ENCODE measurements at regions not wholly inside any gene's neighbourhood (a gene's known extent, or its start where the extent isn't known, plus 50 kb on each side); places are given as distances from the start of the nearest gene placed in this dataset.
"Not testable (repeated sequence)": the region's sequence is repeated elsewhere in the genome, so short reads cannot be mapped to it uniquely, and the experiment has no call there.

DNA sequence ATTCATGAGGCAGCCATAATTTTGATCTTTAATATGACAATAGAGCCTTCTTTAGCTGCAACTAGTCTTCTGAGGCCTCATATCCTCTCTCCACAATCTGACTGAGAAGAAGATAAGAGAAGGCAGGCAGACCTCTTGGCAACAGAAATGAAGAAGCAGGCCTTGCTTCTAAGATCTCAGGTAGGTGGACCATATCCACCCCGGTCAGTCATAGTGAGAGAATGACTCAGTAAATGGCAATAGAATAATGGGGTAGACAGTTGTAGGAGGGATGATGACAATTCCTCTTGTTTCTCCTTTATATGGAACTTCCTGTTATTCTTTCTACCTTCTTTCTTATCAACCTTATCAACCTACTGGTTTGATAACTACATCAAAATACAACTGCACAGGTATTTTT, 246.7 kb upstream of the G2E3 start:
- no peak for DNase-seq (ENCODE audit: low read depth)

DNA sequence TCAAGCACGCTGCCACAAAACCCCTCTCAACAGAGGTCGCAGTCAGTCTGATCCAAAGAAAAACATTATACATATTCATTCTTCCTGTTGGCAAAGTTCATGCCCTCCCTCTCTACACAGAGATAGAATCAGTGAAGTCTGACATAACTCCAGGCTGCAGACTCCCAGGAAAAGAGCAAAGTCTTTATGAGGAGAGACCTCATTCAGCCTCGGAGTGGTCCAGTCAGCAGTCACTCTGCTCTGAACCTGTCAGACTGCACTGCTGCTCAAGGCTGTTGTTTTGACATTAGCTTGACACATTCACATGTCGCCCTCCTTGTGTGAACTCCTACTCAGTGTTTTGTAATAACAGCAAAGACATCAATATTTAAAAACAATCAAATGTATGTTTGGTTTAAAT, 241.2 kb upstream of the G2E3 start:
- DNase-seq (ENCODE audit: low read depth): no peak

- no peak for DNase-seq (ENCODE audit: low read depth)
These were observed 236.1 kb upstream of the G2E3 start for GRCh38 chr14:30322819-30323218.

GRCh38 chr14:30330033-30330432, 228.9 kb upstream of the G2E3 start:
- no peak for DNase-seq (ENCODE audit: low read depth)

GRCh38 chr14:30330445-30330844, 228.5 kb upstream of the G2E3 start:
- no peak for DNase-seq (ENCODE audit: low read depth)

- no peak for DNase-seq (ENCODE audit: low read depth)
These were observed 227.9 kb upstream of the G2E3 start for GRCh38 chr14:30331030-30331429.

- no peak for DNase-seq (ENCODE audit: low read depth)
These were observed 226.6 kb upstream of the G2E3 start for GRCh38 chr14:30332374-30332773.

DNA sequence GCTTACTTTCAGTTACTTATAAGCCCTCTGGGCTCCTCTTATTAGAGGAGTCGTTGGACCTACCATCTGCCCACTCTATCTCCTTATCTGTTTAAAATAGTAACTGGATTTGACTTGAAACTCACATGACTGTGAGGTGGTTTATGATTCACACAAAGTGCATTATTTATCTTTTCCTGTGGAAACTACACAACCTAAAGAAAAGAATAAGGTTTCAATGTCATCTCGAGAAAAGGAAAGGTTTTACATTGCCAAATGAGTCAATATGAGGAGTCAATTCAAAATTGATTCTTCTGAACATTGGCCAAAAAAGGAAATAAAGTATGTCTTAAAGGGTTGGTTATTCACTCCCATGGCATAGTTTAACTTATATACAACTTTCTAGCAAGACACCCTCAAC, 225.0 kb upstream of the G2E3 start:
- no peak for DNase-seq (ENCODE audit: low read depth)

DNA sequence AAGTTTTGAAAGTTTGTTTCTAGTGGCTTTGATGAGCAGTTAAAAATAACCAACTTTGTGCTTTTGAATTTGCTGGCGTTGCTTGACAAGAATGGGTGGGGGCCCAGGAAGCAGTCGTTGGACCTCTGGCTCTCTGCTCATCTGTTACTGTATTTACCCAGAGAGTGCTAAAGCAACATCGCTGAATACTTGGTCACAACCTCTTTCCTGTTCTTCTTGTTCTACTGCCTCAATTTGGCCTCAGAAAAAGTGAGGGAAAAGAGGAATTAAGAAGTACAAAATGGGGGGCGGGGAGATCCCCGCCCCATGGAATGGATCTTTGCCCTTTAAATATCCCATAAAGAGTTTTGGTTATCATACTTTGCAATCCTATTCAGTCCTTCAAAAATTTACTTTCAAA, 221.5 kb upstream of the G2E3 start:
- no peak for DNase-seq (ENCODE audit: low read depth)

DNA sequence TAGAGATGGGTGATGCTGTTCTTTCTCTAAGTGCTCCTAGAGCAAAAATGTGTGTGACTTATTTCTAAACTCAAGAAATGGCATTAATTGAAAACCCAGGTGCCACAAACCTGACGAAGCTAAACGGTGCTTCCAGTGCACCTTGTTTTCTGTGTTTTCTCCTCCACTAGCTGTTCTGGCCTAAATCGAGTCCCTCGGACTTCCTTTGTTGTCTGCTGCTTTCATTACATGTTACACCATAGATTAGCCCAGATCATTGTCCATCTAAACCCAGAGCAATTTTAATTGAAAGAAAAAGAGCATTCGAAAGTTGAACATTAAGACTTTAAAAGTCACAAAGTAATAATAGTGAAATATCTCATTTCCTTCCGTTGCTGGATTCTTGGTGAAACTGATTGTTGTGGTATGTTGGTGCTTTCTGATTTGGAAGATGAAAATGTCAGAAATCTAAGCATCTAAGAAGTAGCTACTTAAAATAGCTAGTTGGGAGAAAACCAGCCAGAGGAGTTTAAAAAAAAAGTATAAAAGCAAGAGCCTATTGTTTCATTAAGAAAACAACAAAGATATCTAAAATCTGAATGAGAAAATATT, 219.6 kb upstream of the G2E3 start:
- DNase-seq (ENCODE audit: low read depth): no peak

GRCh38 chr14:30340495-30340894, 218.5 kb upstream of the G2E3 start:
- no peak for DNase-seq (ENCODE audit: low read depth)

DNA sequence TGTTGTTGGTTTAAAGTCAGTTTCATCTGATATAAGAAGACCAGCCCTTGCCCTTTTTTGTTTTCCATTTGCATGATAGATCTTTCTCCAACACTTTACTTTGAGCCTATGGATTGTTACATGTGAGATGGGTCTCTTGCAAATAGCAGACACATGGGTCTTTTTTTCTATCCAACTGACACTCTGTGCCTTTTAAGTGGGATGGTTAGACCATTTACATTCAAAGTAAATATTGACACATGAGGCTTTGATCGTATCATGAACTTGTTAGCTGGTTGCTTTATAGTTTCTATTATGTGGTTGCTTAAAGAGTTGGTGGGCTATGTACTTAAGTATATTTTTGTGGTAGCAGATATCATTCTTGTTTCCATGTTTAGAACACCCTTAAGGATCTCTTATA, 213.4 kb upstream of the G2E3 start:
- no peak for DNase-seq (ENCODE audit: low read depth)

DNA sequence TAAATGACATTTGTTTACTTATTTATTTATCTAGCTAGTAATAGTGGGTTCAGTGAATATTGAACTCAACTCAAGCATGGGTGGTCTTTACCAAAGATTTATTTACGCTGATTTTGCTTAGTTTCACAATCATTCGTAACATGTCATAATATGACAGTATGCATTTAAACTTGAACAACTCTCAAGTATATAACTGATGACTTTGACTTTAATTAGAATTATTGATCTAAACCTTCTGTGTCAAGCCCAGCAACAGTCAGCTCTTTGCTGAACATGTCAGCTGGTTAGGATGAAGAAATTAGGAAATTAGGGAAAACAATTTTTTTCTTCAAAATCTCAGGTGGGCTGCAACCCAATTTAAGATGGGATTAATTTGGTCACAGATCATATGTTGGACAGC, 210.5 kb upstream of the G2E3 start:
- DNase-seq (ENCODE audit: low read depth): no peak

GRCh38 chr14:30349520-30349919, 209.4 kb upstream of the G2E3 start:
- no peak for DNase-seq (ENCODE audit: low read depth)

GRCh38 chr14:30354439-30354838, 204.5 kb upstream of the G2E3 start:
- no peak for DNase-seq (ENCODE audit: low read depth)

GRCh38 chr14:30355431-30355913, 203.5 kb upstream of the G2E3 start:
- no peak for DNase-seq (ENCODE audit: low read depth)

DNA sequence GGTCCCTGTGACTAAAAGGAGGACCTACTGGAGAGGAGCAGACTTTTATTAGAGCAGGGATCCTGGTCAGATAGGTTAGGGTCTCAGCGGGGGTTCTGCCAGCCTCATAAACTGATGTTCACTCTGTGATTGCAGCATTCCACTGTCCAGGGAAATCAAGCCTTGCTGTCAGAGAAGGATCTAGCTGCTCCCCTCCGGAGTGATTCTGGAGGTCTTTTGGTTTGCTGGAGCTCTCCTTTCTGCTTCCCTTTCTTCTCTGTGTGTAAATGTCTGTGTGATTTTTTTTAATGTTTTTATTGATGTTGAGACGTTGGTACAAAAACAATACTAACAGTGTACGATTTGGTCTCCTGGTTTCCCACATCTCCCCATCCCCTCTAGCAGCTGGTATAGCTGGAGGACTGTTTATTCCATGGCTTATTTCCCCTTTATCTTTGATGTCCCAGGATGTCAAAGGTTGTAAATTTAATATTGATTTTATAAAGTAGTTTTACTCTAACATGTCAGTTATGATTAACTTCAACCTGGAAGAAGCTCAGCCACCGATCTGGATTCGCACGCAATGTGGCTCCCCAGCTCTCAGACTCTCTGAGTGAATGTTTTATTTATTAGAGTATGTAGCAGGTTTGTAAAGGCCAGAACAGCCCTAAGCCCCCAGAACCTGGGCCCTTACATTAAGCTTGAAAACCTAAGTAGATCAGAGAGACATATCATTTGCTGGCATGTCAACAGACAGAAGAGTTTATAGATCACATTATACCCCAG, 202.3 kb upstream of the G2E3 start:
- no peak for DNase-seq (ENCODE audit: low read depth)

- DNase-seq (ENCODE audit: low read depth): no peak
These were observed 201.2 kb upstream of the G2E3 start for GRCh38 chr14:30357791-30358190.

DNA sequence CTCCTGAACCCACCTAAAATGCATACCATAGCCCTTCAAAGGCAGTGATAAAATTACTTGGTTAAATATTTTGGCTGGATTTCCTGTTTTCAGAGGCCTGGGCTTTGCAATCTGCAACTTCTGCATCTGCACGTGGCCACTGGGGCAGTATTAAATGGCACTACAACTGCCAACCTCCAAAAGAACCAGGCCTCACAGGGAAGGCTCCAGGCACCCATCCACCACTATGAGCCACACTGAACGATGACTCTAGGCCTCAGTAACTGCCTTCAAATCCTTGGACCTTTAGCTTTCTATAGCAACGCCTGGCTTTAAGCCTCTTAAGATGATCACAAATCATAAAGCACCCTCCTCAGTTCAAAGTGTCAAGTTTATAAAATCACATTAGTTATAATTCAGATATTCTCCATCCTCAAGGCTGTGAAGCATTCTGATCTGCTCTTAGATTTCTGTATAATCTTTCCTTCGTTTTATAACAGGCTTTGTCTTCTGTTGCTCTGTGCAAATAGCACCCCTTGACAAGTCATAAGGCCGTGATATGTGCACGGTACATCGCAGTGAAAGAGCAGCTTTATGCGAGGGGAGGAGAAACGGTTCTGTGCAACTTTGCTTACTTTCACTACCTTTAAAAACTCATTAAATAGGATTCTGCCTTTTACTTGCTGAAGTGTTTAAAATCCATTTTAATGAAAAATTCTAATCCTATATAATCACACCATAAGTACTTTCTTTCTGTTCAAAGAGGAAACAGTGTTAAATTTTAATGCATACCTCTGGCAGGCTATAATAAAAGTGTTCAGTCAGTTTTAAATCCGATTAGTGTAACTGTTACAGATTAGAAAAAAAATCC, 196.4 kb upstream of the G2E3 start:
- no peak for DNase-seq (ENCODE audit: low read depth)

GRCh38 chr14:30363219-30363880, 195.6 kb upstream of the G2E3 start:
- not testable (repeated sequence) for DNase-seq (ENCODE audit: low read depth)

DNA sequence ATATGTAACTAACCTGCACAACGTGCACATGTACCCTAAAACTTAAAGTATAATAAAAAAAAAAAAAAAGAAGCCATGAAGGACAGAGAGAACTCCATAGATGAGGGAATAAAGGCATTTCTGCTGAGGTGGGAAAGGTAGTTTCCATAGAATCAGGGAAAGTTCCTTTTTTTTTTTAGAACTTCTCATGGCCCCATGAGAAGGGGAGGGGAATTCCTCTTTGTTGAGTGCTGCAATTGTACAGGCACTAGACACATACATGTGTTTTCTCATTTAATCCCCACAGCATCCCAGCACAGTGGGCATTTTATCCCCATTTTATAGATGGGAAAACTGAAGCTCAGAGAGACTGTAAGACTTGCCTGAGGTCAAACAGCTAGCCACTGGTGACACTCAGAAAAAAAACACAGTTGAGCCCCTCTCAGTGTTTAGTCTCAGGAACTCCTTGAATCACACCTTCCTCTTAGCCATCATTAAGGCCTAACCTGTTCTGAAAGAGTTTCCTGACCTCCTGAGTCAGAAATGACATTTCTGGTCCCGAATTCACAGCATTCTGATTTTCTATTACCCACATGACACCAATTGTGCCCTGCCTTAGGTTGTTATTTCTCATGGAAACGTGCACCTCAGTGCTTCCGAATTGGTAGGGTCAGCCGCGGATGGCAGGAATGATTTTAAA, 189.3 kb upstream of the G2E3 start:
- DNase-seq (ENCODE audit: low read depth): no peak

DNA sequence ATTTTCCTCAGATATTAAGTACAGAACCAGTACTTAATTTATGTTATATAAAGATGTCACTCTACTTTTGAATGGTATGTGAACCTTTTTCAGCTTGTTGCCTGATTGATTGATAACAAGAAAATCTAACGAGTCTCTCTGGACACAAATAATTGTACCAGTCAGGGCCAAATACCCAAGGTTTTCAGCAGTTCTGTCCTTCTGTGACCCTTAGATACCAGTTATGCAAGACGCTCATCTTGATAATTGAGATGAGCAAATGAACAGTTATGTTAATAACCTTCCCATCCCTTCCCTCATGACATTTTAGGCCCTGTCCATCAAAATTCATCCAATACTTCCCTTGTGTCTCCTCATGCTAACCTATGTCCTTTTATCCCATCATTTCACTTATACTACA, 185.9 kb upstream of the G2E3 start:
- no peak for DNase-seq (ENCODE audit: low read depth)
